ENCODE measurements at regions not wholly inside any gene's neighbourhood (a gene's known extent, or its start where the extent isn't known, plus 50 kb on each side); places are given as distances from the start of the nearest gene placed in this dataset.

DNA sequence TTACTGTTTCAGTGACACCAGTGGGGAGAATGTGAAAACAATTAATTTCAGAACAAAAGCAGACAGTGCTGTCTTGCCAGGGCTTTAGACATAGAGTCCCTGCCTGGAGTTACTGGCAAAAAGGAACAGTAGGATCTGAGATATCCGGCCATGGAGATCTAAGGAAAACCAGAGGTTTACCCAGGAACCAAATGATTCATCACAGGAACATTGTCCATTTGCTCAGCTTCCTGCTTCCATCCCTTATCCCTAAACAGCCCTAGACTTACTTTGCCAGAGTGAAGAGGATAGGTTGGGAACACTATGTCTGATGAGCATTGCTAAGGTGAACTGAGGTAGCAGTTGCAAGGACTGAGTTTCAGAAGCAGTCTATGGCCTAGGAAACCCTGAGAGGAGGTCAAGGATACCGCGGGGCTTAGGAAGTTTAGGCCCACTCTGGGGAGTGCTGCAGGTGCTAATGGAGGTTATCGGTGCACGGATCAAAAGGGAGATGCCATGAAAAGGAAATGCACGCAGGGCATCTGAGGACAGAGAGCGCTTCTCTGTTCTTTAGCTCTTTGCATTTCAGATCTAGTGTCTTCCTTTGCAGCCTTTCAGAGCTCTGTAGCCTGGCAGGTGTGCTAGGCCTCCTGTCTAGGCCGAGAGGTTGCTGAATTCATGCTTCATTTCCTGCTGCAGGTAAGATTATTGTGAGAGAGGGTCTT, 223.9 kb downstream of the CDCA7 start:
- no peaks in the 10 kb centered on the region for H3K9me3 ChIP-seq (ENCODE audit: low read length)
- H2AFZ ChIP-seq (ENCODE audit: low read length) = no peak overlapping the region
- DNase-seq = no peak
- H3K4me1 ChIP-seq (ENCODE audit: low read length) = no peaks in the 10 kb centered on the region
- no peaks in the 10 kb centered on the region for H4K20me1 ChIP-seq (ENCODE audit: insufficient read depth, low read depth, low read length)
- H3K4me2 ChIP-seq (ENCODE audit: low read depth, low read length, poor library complexity, severe bottlenecking) = no peak overlapping the region
- H3K9me2 ChIP-seq (replicated peaks; ENCODE audit: insufficient read depth, low read length) = no peaks in the 10 kb centered on the region
- H3K36me3 ChIP-seq (ENCODE audit: insufficient read depth, low read length) = no peaks in the 10 kb centered on the region
- no peak overlapping the region for H3K27ac ChIP-seq (ENCODE audit: low read length)
- no peak overlapping the region for H3K9ac ChIP-seq (ENCODE audit: low read length)
- no peak overlapping the region for H3K4me3 ChIP-seq (ENCODE audit: low read length)
- H3K79me2 ChIP-seq (ENCODE audit: low read length) = no peaks in the 10 kb centered on the region
- H3K27me3 ChIP-seq (ENCODE audit: low read length) = no peaks in the 10 kb centered on the region; the same call in 1 of the 2 replicates

GRCh38 chr2:173580351-173580750, 225.7 kb downstream of the CDCA7 start:
- Histone ChIP-seq H3K79me2 (ENCODE audit: low read length) (no peaks in the 10 kb centered on the region), H3K9me2 (replicated peaks; ENCODE audit: insufficient read depth, low read length) (no peaks in the 10 kb centered on the region), H3K36me3 (ENCODE audit: insufficient read depth, low read length) (no peaks in the 10 kb centered on the region), H3K27ac (ENCODE audit: low read length) (no peak overlapping the region), H3K27me3 (ENCODE audit: low read length) (no peaks in the 10 kb centered on the region; the same call in 1 of the 2 replicates), H2AFZ (ENCODE audit: low read length) (no peak overlapping the region), H3K9me3 (ENCODE audit: low read length) (no peaks in the 10 kb centered on the region), H3K4me3 (ENCODE audit: low read length) (no peak overlapping the region), H3K9ac (ENCODE audit: low read length) (no peak overlapping the region), H4K20me1 (ENCODE audit: insufficient read depth, low read depth, low read length) (no peaks in the 10 kb centered on the region), H3K4me2 (ENCODE audit: low read depth, low read length, poor library complexity, severe bottlenecking) (no peak overlapping the region), H3K4me1 (ENCODE audit: low read length) (no peaks in the 10 kb centered on the region)
- no peak for DNase-seq

DNA sequence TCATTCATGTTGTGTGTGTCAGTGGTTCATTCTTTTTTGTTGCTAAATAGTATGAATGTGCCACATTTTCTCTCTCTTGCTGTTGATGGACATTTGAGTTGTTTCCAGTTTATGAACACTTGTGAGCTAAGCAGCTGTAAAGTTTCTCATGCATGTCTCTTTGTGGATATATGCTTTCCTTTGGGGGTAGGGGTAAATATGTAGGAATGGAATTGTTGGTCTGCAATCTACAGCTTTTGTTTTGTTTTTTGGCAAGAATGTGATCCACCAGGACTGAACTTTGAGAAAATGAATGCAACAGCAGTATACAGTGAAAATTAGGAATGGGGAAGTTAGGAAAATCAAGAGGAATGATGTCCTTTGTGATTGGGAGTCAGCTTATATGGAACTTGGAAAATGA, 226.3 kb downstream of the CDCA7 start:
- Histone ChIP-seq H3K36me3 (ENCODE audit: insufficient read depth, low read length) (no peaks in the 10 kb centered on the region), H3K4me2 (ENCODE audit: low read depth, low read length, poor library complexity, severe bottlenecking) (no peak overlapping the region), H2AFZ (ENCODE audit: low read length) (no peak overlapping the region), H3K4me1 (ENCODE audit: low read length) (no peaks in the 10 kb centered on the region), H3K27me3 (ENCODE audit: low read length) (no peaks in the 10 kb centered on the region), H3K4me3 (ENCODE audit: low read length) (no peak overlapping the region), H3K27ac (ENCODE audit: low read length) (no peak overlapping the region), H3K9me3 (ENCODE audit: low read length) (no peaks in the 10 kb centered on the region), H4K20me1 (ENCODE audit: insufficient read depth, low read depth, low read length) (no peaks in the 10 kb centered on the region), H3K79me2 (ENCODE audit: low read length) (no peaks in the 10 kb centered on the region), H3K9me2 (replicated peaks; ENCODE audit: insufficient read depth, low read length) (no peaks in the 10 kb centered on the region), H3K9ac (ENCODE audit: low read length) (no peak overlapping the region)
- DNase-seq = no peak

DNA sequence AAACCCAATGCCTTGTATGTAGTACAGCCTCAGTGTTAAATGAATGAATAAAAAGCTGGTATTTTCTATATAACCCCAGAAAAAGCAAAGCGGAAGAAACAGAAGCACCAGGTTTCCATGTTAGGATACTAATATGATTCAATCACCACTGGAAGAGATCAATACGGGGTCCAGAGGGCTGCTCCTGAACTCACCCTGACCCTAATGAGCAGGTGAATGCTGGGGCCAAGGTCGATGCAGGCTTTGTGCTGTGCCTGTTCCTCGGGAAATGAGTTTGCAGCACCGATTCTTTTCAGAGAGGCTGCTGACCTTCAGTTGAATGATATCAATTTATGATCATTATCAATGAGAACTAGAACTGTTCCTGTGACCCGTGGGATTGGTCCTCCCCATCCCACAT, 228.5 kb downstream of the CDCA7 start:
- no peaks in the 10 kb centered on the region for H3K27me3 ChIP-seq (ENCODE audit: low read length)
- no peak for DNase-seq
- no peaks in the 10 kb centered on the region for H3K9me3 ChIP-seq (ENCODE audit: low read length)
- H3K4me2 ChIP-seq (ENCODE audit: low read depth, low read length, poor library complexity, severe bottlenecking) = no peak overlapping the region
- no peaks in the 10 kb centered on the region for H4K20me1 ChIP-seq (ENCODE audit: insufficient read depth, low read depth, low read length)
- H3K4me3 ChIP-seq (ENCODE audit: low read length) = no peak overlapping the region
- H3K4me1 ChIP-seq (ENCODE audit: low read length) = no peaks in the 10 kb centered on the region
- H3K9me2 ChIP-seq (replicated peaks; ENCODE audit: insufficient read depth, low read length) = no peaks in the 10 kb centered on the region
- no peak overlapping the region for H3K9ac ChIP-seq (ENCODE audit: low read length)
- H3K79me2 ChIP-seq (ENCODE audit: low read length) = no peaks in the 10 kb centered on the region
- H3K27ac ChIP-seq (ENCODE audit: low read length) = no peak overlapping the region
- no peak overlapping the region for H2AFZ ChIP-seq (ENCODE audit: low read length)
- H3K36me3 ChIP-seq (ENCODE audit: insufficient read depth, low read length) = no peaks in the 10 kb centered on the region

- H2AFZ ChIP-seq (ENCODE audit: low read length) = no peak overlapping the region
- H3K4me2 ChIP-seq (ENCODE audit: low read depth, low read length, poor library complexity, severe bottlenecking) = no peak overlapping the region
- no peaks in the 10 kb centered on the region for H3K27me3 ChIP-seq (ENCODE audit: low read length)
- no peaks in the 10 kb centered on the region for H3K9me3 ChIP-seq (ENCODE audit: low read length)
- no peaks in the 10 kb centered on the region for H3K9me2 ChIP-seq (replicated peaks; ENCODE audit: insufficient read depth, low read length)
- H3K4me1 ChIP-seq (ENCODE audit: low read length) = no peaks in the 10 kb centered on the region
- DNase-seq = no peak
- H3K79me2 ChIP-seq (ENCODE audit: low read length) = no peaks in the 10 kb centered on the region
- no peak overlapping the region for H3K9ac ChIP-seq (ENCODE audit: low read length)
- H3K36me3 ChIP-seq (ENCODE audit: insufficient read depth, low read length) = no peaks in the 10 kb centered on the region
- H3K4me3 ChIP-seq (ENCODE audit: low read length) = no peak overlapping the region
- no peaks in the 10 kb centered on the region for H4K20me1 ChIP-seq (ENCODE audit: insufficient read depth, low read depth, low read length)
- no peak overlapping the region for H3K27ac ChIP-seq (ENCODE audit: low read length)
Observed at GRCh38 chr2:173584000-173584399, 229.3 kb downstream of the CDCA7 start.

- H3K79me2 ChIP-seq (ENCODE audit: low read length) = no peaks in the 10 kb centered on the region
- H3K4me2 ChIP-seq (ENCODE audit: low read depth, low read length, poor library complexity, severe bottlenecking) = no peak overlapping the region
- H3K4me3 ChIP-seq (ENCODE audit: low read length) = no peak overlapping the region
- no peaks in the 10 kb centered on the region for H4K20me1 ChIP-seq (ENCODE audit: insufficient read depth, low read depth, low read length)
- H3K27me3 ChIP-seq (ENCODE audit: low read length) = no peaks in the 10 kb centered on the region
- H3K9me3 ChIP-seq (ENCODE audit: low read length) = no peaks in the 10 kb centered on the region
- DNase-seq = no peak
- H3K9ac ChIP-seq (ENCODE audit: low read length) = no peak overlapping the region
- no peak overlapping the region for H3K27ac ChIP-seq (ENCODE audit: low read length)
- no peak overlapping the region for H2AFZ ChIP-seq (ENCODE audit: low read length)
- no peaks in the 10 kb centered on the region for H3K36me3 ChIP-seq (ENCODE audit: insufficient read depth, low read length)
- no peaks in the 10 kb centered on the region for H3K4me1 ChIP-seq (ENCODE audit: low read length)
- no peaks in the 10 kb centered on the region for H3K9me2 ChIP-seq (replicated peaks; ENCODE audit: insufficient read depth, low read length)
Observed at GRCh38 chr2:173584676-173585458, 230.2 kb downstream of the CDCA7 start.

GRCh38 chr2:173588931-173589369, 234.3 kb downstream of the CDCA7 start:
- no peak overlapping the region for H2AFZ ChIP-seq (ENCODE audit: low read length)
- no peak overlapping the region for H3K9ac ChIP-seq (ENCODE audit: low read length)
- no peak overlapping the region for H3K4me2 ChIP-seq (ENCODE audit: low read depth, low read length, poor library complexity, severe bottlenecking)
- H3K27me3 ChIP-seq (ENCODE audit: low read length) = no peaks in the 10 kb centered on the region
- no peak overlapping the region for H3K4me3 ChIP-seq (ENCODE audit: low read length)
- H3K9me3 ChIP-seq (ENCODE audit: low read length) = no peaks in the 10 kb centered on the region
- H4K20me1 ChIP-seq (ENCODE audit: insufficient read depth, low read depth, low read length) = no peaks in the 10 kb centered on the region
- no peaks in the 10 kb centered on the region for H3K4me1 ChIP-seq (ENCODE audit: low read length)
- H3K36me3 ChIP-seq (ENCODE audit: insufficient read depth, low read length) = no peaks in the 10 kb centered on the region
- no peaks in the 10 kb centered on the region for H3K9me2 ChIP-seq (replicated peaks; ENCODE audit: insufficient read depth, low read length)
- H3K27ac ChIP-seq (ENCODE audit: low read length) = no peak overlapping the region
- H3K79me2 ChIP-seq (ENCODE audit: low read length) = no peaks in the 10 kb centered on the region
- no peak for DNase-seq

- Histone ChIP-seq H2AFZ (ENCODE audit: low read length) (no peak overlapping the region), H3K9me3 (ENCODE audit: low read length) (no peaks in the 10 kb centered on the region), H3K9ac (ENCODE audit: low read length) (no peak overlapping the region), H3K79me2 (ENCODE audit: low read length) (no peaks in the 10 kb centered on the region), H3K4me3 (ENCODE audit: low read length) (no peak overlapping the region), H3K9me2 (replicated peaks; ENCODE audit: insufficient read depth, low read length) (no peaks in the 10 kb centered on the region), H3K27ac (ENCODE audit: low read length) (no peak overlapping the region), H3K27me3 (ENCODE audit: low read length) (no peaks in the 10 kb centered on the region), H3K4me2 (ENCODE audit: low read depth, low read length, poor library complexity, severe bottlenecking) (no peak overlapping the region), H3K4me1 (ENCODE audit: low read length) (no peaks in the 10 kb centered on the region), H4K20me1 (ENCODE audit: insufficient read depth, low read depth, low read length) (no peaks in the 10 kb centered on the region), H3K36me3 (ENCODE audit: insufficient read depth, low read length) (no peaks in the 10 kb centered on the region)
- no peak for DNase-seq
Observed at GRCh38 chr2:173589604-173590275, 235.1 kb downstream of the CDCA7 start.

Data from Karpas-422 (cell line).